Inflammatory macrophage (primary cell): ENCODE measurements at regions not wholly inside any gene's neighbourhood (a gene's known extent, or its start where the extent isn't known, plus 50 kb on each side); places are given as distances from the start of the nearest gene placed in this dataset.
"Not testable (repeated sequence)": the region's sequence is repeated elsewhere in the genome, so short reads cannot be mapped to it uniquely, and the experiment has no call there.

Experiments
- DNase-seq, 2 donors: peaks; one replicate each; pipeline ENCODE4 v3.0.0-alpha.2; 2020 to 2022

DNA sequence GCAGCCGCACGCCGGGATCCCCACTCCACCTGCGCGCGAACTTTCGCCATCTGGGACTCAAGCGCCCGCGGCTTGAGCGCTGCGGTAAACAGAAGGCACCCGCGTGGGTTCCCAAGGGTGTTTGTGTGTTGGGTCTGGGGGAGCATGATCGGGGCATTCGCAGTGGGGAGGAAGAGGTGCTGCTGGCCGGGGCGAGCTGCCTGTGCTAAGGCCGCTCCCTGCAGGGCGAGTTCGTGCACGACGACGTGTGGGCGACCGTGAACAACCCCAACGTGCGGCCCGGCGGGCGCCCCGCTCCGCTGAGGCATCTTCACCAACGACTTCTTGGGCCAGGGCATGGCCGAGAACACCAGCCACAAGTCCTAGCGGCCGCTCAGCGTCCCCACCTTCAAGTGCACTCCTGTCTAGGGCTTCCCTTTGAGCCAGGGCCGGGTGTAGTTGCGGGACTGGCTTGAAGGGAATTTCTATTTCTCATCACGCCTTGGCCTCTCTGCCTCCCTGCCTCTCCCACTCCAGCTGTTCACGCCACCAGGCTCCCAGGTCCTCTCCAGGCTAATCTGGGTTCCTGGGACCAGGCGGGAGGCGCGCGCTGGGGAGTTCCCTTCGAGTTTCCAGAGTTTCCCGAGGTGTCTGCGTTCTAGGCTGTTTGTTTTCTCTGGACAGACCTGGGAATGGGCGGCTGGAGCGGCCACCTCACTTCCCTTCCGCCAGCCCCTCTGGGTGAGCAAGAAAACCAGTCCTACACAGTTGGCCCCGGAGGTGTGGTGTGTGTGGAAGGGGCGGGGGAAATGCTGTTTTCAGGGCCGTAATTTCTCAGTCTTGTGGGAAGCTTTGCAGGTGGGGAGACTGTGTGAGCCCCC lies 417.8 kb upstream of the TMTC1 start:
- DNase-seq: no peak

DNA sequence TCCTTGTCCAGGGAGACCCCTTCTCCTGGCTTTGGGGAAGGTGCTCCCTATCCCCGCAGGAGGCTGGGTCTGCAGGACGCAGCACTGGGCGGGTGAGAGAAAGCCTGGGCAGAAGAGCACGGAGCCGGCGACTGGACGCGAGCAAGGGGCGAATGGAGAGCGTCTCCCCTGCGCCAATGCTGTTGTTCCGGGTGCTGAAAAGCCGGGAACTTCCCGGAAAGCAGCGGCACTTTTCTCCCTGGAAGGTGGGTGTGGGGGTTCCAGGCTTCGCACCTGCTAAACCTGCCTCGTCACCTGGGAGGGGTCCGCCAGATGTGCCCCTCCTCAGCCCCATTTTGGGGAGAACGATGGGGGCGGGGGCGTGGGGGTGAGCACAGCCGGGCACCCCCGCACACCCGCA lies 417.1 kb upstream of the TMTC1 start:
- DNase-seq: no peak

DNA sequence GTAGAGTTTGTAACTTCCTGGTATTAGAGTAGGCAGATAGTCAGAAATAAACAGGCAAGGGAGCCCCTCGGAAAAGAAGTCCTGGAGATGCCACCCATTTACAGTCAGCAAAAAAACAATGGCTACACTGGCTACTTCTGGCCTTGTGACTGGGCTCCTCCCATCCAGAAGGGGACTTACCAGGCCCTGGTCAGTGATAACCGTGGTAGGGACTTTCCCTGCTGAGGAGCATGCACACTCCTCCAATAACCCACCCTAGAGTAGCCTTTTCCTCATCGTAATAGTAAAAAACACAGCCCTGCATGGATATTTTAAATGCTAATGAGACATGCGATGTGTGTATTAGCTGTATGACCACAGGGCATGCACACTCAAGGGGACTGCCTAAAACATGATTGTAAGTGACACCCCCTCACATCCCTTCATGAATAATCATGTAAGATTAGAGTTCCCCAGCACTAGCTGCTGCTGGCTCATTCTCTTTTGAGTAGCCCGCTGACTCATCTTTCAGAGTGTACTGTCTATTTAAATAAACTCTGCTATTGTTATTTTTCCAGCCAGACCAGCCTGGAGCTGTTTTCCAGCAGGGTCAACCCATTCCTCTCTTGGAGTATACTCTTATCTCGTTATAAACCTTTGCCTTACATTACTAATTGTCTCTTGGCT lies 413.8 kb upstream of the TMTC1 start:
- no peak for DNase-seq

DNA sequence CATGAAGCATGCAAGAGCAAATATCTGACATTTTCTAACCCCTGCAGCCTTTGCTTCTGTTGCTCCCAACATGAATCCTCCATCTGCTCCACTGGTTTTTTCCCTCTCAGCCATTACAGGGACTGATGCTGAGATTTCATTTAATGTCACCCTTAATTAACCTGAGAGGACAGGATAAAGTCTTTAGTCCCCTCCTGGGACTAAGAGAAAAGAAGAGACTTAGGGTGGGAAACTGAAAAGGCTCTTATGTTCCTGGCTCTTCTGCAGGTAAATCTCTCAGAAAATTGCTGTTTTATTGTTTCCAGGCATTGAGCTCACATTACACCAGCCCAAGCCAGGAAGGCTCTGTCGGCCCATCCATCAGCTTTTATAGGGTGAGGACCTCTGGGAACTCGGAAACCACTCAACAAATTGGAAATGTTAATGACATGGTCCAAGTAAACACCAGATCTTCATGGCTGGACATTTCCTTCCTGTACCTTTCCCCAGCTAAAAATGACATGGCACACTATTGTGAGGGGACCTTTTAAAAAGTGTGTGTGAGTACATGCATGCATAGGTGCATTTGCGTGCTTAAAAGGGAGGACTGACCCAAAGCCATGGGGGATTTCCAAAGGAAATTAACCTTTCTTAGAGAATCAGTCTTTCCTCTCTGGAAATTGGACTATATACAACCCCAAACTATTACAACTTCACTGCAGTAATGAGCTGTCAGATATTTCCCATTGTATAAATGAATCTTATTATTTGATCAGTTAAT lies 408.1 kb upstream of the TMTC1 start:
- no peak for DNase-seq

DNA sequence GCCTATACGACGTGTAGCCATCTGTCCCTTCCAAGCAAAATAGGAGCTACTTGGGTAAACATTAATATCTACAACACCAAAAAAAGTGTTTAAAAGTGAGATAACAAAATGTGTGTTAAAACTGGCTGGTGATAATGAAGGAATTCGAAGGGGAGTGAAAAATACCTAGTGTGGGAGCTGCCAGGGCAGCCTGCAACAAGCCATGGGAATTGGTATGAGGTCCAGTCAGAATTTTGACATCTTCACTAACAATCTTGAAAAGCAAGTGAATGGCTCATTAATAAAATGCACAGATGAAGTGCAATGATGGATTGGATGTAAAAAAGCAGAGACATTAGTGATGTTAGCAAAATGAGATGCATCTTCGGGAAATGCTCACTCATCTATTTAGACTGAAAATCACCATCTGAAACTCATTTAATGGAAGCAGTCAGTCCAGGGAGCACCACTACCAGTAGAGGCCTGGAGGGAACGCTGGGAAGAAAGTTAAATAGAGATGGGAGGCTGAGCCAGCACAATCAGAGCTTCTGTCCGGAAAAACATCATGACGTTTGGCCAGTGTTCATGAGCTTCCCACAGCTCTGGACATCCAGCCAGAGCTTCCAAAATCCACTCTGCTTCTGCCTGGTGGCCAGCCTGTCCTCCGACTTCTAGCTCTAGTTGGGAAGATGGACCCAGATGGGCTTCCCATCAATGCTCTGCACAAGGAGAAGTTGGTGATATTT lies 405.0 kb upstream of the TMTC1 start:
- no peak for DNase-seq

- no peak for DNase-seq
Observed at GRCh38 chr12:30187426-30187825, 403.7 kb upstream of the TMTC1 start.

GRCh38 chr12:30181334-30181733 lies 397.6 kb upstream of the TMTC1 start:
- no peak for DNase-seq

DNA sequence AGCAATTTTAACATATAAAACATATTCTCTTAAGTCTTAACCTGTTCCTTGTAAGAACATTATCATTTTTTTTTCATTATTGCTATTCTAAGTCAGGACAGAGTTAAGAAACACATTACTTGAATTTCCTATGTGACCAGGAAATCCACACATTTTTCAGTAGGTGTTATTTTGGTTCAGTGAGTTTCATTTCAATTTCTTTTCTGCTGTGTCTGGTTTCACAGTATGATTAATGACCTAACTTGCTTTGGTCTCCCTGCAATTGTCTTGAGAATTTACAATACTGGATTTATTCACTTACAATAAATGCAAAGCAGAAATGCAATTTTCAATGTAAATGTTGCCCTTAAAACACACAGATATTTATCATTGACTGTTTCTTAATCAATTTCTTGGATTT lies 396.9 kb upstream of the TMTC1 start:
- DNase-seq: no peak

GRCh38 chr12:30178916-30179315 lies 395.2 kb upstream of the TMTC1 start:
- DNase-seq: no peak

GRCh38 chr12:30169839-30170591 lies 386.3 kb upstream of the TMTC1 start:
- no peak for DNase-seq

DNA sequence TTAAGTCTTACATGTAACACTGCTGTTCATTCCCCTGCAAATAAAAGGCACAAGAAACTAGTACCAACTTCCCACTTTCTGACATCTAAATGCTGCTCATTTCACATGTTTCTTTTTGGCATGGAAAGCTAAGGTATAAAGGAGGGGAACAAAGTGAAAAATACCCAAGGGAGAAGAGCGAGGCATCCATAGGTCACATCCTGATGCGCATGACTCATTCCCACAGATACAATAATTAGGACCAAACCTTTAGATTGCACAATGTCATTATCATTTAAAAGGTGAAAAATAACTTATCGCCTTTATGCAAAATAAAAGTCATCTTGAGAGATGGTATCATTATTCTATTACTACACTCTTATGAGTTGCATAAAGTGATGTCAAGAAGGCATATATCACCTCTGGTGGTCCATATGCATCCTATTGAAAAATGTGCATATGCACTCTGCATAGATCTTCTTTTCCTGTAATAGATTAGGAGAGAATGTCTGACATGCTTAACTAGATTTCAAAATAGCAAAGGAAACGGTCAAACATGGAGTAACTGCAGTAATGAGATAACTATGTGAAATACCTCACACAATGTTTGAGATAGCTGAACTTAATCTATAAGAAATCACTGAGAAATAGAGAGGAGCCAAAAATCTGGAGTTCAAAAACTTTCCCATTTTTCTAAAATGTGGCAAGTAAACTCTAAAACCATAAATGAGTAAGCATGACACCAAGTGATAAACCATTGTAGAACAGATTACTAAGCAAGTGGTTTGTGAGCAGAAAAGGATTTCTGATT lies 382.5 kb upstream of the TMTC1 start:
- no peak for DNase-seq

GRCh38 chr12:30164382-30165318 lies 380.9 kb upstream of the TMTC1 start:
- DNase-seq: no peak

DNA sequence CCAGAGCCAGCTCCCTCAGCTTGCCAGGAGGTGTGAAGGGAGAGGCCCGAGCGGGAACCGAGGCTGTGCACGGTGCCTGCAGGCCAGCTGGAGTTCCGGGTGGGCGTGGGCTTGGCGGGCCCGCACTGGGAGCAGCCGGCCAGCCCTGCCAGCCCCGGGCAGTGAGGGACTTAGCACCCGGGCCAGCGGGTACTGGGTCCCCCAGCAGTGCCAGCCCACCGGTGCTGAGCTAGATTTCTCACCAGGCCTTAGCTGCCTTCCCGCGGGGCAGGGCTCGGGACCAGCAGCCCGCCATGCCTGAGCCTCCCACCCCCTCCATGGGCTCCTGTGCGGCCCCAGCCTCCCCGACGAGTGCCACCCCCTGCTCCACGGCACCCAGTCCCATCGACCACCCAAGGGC lies 373.1 kb upstream of the TMTC1 start:
- DNase-seq: not testable (repeated sequence)

GRCh38 chr12:30155001-30155730 lies 371.4 kb upstream of the TMTC1 start:
- no peak for DNase-seq

DNA sequence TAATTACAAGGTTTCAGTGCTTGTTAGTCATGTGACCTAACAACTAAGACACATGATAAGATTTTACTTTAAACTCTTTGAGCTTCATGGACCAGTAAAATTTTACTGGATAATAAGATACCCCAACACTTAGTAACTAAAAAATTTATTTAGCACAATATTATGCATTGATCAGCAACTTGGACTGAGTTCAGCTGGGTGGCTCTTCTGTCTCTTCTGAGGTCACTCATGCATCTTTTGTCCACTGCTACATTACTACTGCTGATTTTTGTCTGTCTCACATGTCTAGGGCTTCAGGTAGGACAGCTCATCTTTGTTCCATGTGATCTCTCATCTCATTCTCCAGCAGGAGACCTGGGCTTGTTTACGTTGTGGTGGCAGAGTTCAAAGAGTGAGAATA lies 370.2 kb upstream of the TMTC1 start:
- DNase-seq: no peak

DNA sequence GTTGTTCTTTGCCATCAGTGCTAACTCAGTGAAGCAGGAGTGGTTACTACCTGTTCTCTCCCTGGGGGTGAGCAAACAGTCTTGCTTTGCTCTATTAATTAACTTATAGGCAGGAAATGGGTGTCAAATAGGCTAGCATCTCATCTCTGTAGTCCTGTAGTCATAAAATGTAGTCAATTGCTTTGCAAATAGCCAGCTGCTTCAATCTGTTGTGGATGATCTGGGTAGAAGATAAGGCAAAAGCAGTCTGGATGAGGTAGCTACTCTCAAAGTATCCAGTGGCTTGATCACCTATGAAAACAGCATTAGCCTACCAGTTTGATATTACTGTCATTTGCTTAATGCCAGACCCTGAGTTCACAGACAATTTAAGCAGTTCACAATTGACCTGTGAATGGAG lies 369.0 kb upstream of the TMTC1 start:
- DNase-seq: no peak

DNA sequence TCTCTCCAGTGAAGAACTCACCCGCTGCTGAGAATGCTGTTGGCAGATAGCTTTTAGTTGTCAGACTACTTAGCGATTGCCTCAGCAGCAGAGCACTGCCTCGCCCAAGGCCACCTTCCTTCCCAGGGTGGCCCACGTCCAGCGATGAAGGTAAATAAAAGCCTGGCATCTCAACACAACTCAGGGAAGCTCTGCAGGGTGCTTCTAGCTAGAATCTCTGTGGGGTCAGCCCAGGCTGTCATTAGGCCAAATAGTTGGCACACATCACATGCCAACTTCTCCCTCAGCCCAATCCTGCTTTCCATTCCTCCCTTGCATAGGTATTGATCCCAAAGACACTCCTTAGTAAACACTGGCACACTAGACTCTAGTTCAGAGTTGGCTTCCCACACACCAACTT lies 368.1 kb upstream of the TMTC1 start:
- no peak for DNase-seq

DNA sequence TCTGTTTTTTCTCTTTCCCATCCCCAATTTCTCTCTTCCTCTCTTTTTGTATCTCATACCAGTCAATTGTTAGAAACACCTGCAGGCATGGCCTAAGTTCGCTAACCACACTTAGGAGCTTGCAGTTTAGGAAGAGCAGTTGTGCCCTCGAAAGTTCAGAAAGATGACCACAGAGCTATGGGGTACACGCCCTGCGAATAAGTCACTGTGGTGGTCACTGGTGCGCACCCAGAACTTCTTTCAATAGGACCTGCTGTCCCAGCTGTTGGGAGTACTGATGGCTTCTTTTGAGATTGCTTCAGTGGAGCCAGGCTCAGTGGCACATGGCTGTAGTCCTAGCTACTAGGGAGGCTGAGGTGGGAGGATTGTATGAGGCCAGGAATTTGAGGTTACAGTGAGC lies 362.8 kb upstream of the TMTC1 start:
- DNase-seq: no peak

DNA sequence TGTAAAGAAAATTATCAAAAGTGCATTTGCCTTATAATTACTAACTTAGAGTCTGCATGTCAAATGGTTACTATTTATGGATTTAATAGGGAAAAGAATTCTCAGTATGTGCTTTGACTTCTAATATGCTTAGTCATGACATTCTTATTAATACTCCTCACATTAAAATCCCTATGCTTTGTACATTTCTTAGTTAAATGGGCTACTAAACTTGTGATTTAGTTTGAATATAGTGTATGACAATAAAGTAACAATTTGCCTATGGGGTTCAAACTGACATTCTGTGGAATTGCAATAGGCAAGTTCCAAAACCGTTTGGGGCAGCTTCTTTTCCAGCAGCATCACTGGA lies 361.9 kb upstream of the TMTC1 start:
- DNase-seq: no peak
